OCI-LY3 (cell line): ENCODE measurements at regions not wholly inside any gene's neighbourhood (a gene's known extent, or its start where the extent isn't known, plus 50 kb on each side); places are given as distances from the start of the nearest gene placed in this dataset.

Experiments used
- H2AFZ ChIP-seq: fragments of 200-600, 300-600 bp; shearing (Covaris generic); 2 replicates; pipeline ENCODE4 v1.6.0; 2014; ENCODE audit warnings: antibody characterized with exemption, low read depth, low read length
- H3K27ac ChIP-seq: fragments of 200-600, 300-600 bp; sonication (generic); 2 replicates; pipeline ENCODE4 v1.5.1; 2014; ENCODE audit warnings: mild to moderate bottlenecking, low read length, moderate library complexity, mixed read lengths
- H3K27me3 ChIP-seq: fragments of 200-600, 300-600 bp; sonication (generic); 2 replicates; pipeline ENCODE4 v1.6.1; 2014; ENCODE audit warnings: low read depth, low read length, mixed read lengths
- H3K36me3 ChIP-seq: fragments of 200-600, 300-600 bp; sonication (generic); replicated peaks from 2 replicates; pipeline ENCODE3; 2014; ENCODE audit warnings: low read depth, low read length, mixed read lengths
- H3K4me1 ChIP-seq: fragments of 300-600, 200-600 bp; sonication (generic); 2 replicates; pipeline ENCODE4 v1.6.1; 2014; ENCODE audit warnings: low read length, mixed read lengths
- H3K4me2 ChIP-seq: fragments of 200-600, 300-600 bp; sonication (generic); 2 replicates; pipeline ENCODE4 v1.6.1; 2014; ENCODE audit warnings: low read length, mixed read lengths
- H3K4me3 ChIP-seq: fragments of 300-600, 200-600 bp; sonication (generic); 2 replicates; pipeline ENCODE4 v1.5.1; 2014; ENCODE audit warnings: antibody characterized with exemption, mild to moderate bottlenecking, low read length, moderate library complexity
- H3K79me2 ChIP-seq: fragments of 300-600, 200-600 bp; shearing (Covaris generic); 2 replicates; pipeline ENCODE4 v1.6.1; 2014; ENCODE audit warnings: mild to moderate bottlenecking, low read length, mixed read lengths
- H3K9ac ChIP-seq: fragments of 300-600, 200-600 bp; shearing (Covaris generic); 2 replicates; pipeline ENCODE4 v1.6.0; 2014; ENCODE audit warnings: mild to moderate bottlenecking, low read length, moderate library complexity
- H3K9me3 ChIP-seq: fragments of 200-600, 300-600 bp; shearing (Covaris generic); 2 replicates; pipeline ENCODE4 v1.6.1; 2014; ENCODE audit warnings: low read length, mixed read lengths; ENCODE audit not compliant: insufficient read depth
- H4K20me1 ChIP-seq: fragments of 200-600, 300-600 bp; sonication (generic); 2 replicates; pipeline ENCODE4 v1.6.1; 2016; ENCODE audit warnings: low read length, mixed read lengths; ENCODE audit not compliant: insufficient read depth
- CTCF ChIP-seq: fragments of 200-600, 300-600 bp; sonication (generic); IDR thresholded peaks from 2 replicates; pipeline ENCODE4 v1.5.1; 2014; ENCODE audit warnings: antibody characterized with exemption, low read length, low read depth
- EZH2phosphoT487 ChIP-seq: fragments of 200-600 bp; shearing (Covaris generic); IDR thresholded peaks from 2 replicates; pipeline ENCODE4 v1.6.1; 2018; ENCODE audit warnings: antibody characterized with exemption, mixed run types, low read depth

DNA sequence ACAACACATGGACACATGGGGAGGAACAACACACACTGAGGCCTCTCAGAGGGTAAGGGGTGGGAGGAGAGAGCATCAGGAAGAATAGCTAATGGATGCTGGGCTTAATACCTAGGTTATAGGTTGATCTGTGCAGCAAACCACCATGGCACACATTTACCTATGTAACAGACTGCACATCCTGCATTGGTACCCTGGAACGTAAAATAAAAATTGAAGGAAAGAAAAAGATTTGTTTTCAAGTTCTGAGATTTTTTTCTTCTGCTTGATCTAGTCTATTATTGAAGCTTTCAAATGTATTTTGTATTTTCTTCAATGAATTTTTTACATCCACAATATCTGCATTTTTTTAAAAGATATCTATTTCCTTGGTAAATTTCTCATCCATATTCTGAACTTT lies 59.3 kb upstream of the SLC4A10 start:
- peaks cover 21% of the 10 kb centered on the region; the same call in 1 of the 2 replicates for H3K9me3 ChIP-seq
- no peak overlapping the region for H3K9ac ChIP-seq
- no peak overlapping the region for H3K4me2 ChIP-seq
- TF ChIP-seq CTCF = no peak
- no peak for TF ChIP-seq EZH2phosphoT487
- H3K79me2 ChIP-seq = no peaks in the 10 kb centered on the region
- H4K20me1 ChIP-seq = no peaks in the 10 kb centered on the region
- no peak overlapping the region for H3K27ac ChIP-seq
- H3K36me3 ChIP-seq = no peaks in the 10 kb centered on the region
- H3K27me3 ChIP-seq = no peaks in the 10 kb centered on the region
- peaks cover 10% of the 10 kb centered on the region for H3K4me1 ChIP-seq
- H2AFZ ChIP-seq = no peak overlapping the region
- H3K4me3 ChIP-seq = no peak overlapping the region

GRCh38 chr2:161569401-161569800 lies 54.8 kb upstream of the SLC4A10 start:
- no peak overlapping the region for H3K9ac ChIP-seq
- TF ChIP-seq CTCF = no peak
- TF ChIP-seq EZH2phosphoT487 = no peak
- H3K4me2 ChIP-seq = no peak overlapping the region
- H3K27me3 ChIP-seq = no peaks in the 10 kb centered on the region
- no peak overlapping the region for H3K27ac ChIP-seq
- no peak overlapping the region for H2AFZ ChIP-seq
- H3K4me1 ChIP-seq = peaks cover 15% of the 10 kb centered on the region
- no peaks in the 10 kb centered on the region for H3K36me3 ChIP-seq
- H4K20me1 ChIP-seq = no peaks in the 10 kb centered on the region
- H3K9me3 ChIP-seq = peaks cover 5% of the 10 kb centered on the region; the same call in 1 of the 2 replicates
- H3K79me2 ChIP-seq = no peaks in the 10 kb centered on the region
- H3K4me3 ChIP-seq = no peak overlapping the region

GRCh38 chr2:161570424-161571050 lies 53.7 kb upstream of the SLC4A10 start:
- no peak for TF ChIP-seq EZH2phosphoT487
- TF ChIP-seq CTCF = peak; percentile 44
- Histone ChIP-seq H2AFZ (peak overlapping the region; percentile 74), H3K27ac (no peak overlapping the region), H3K27me3 (no peaks in the 10 kb centered on the region), H3K9me3 (no peaks in the 10 kb centered on the region), H3K4me3 (no peak overlapping the region), H3K9ac (no peak overlapping the region), H4K20me1 (no peaks in the 10 kb centered on the region), H3K79me2 (no peaks in the 10 kb centered on the region), H3K36me3 (no peaks in the 10 kb centered on the region), H3K4me2 (no peak overlapping the region), H3K4me1 (peaks cover 15% of the 10 kb centered on the region)

- Histone ChIP-seq H4K20me1 (no peaks in the 10 kb centered on the region), H3K4me2 (no peak overlapping the region), H2AFZ (peak overlapping the region; percentile 74), H3K79me2 (no peaks in the 10 kb centered on the region), H3K36me3 (no peaks in the 10 kb centered on the region), H3K4me3 (no peak overlapping the region), H3K9me3 (no peaks in the 10 kb centered on the region), H3K27ac (no peak overlapping the region), H3K4me1 (peaks cover 15% of the 10 kb centered on the region), H3K27me3 (no peaks in the 10 kb centered on the region), H3K9ac (no peak overlapping the region)
- TF ChIP-seq CTCF = no peak
- no peak for TF ChIP-seq EZH2phosphoT487
These were observed 53.2 kb upstream of the SLC4A10 start for GRCh38 chr2:161571051-161571429.
